Naive thymus-derived CD8-positive, alpha-beta T cell (primary cell): ENCODE measurements at regions not wholly inside any gene's neighbourhood (a gene's known extent, or its start where the extent isn't known, plus 50 kb on each side); places are given as distances from the start of the nearest gene placed in this dataset.
"Not testable (repeated sequence)": the region's sequence is repeated elsewhere in the genome, so short reads cannot be mapped to it uniquely, and the experiment has no call there.

ENCODE experiments used
- ATAC-seq, 2 donors: fragments of 150-1000 bp; cut with Tn5 transposase in 1 of 2; sonication (Bioruptor Pico), chemical (Tn5 transposase) in 1 of 2; 1 replicate in 1 of 2; 2 replicates in 1 of 2; pipeline ENCODE4 v1.10.0; 2021; ENCODE audit warnings: mild to moderate bottlenecking in 2 of 2, moderate library complexity in 2 of 2
- POLR2A ChIA-PET: fragments of 350-600 bp; sonication (Branson Sonifier 250); formaldehyde crosslinking; loops from one replicate; lab custom pipeline; 2021; ENCODE audit warnings: antibody characterized with exemption; lab: Charles Lee
- DNase-seq, 10 donors: peaks; one replicate each; pipeline versions ENCODE4 v3.0.0 to v3.0.0-alpha.2; 2020 to 2022
- H3K27ac Mint-ChIP-seq, 10 donors: one replicate each; pipeline ENCODE4 v1.8.0; 2020 to 2022; ENCODE audit warnings: mild to moderate bottlenecking in 10 of 10, mixed read lengths in 10 of 10, moderate library complexity in 4 of 10, inconsistent platforms in 1 of 10
- H3K27me3 Mint-ChIP-seq, 5 donors: one replicate each; pipeline ENCODE4 v1.8.0; 2021 to 2022; ENCODE audit warnings: mixed read lengths in 5 of 5
- H3K36me3 Mint-ChIP-seq, 3 donors: one replicate each; pipeline ENCODE4 v1.8.0; 2020 to 2022; ENCODE audit warnings: mixed read lengths in 3 of 3, mild to moderate bottlenecking in 2 of 3, inconsistent platforms in 1 of 3
- H3K4me1 Mint-ChIP-seq, 4 donors: one replicate each; pipeline ENCODE4 v1.8.0; 2021 to 2022; ENCODE audit warnings: mixed read lengths in 4 of 4
- H3K4me3 Mint-ChIP-seq, 10 donors: one replicate each; pipeline ENCODE4 v1.8.0; 2020 to 2022; ENCODE audit warnings: mild to moderate bottlenecking in 10 of 10, mixed read lengths in 10 of 10, moderate library complexity in 6 of 10, inconsistent platforms in 1 of 10
- H3K9me3 Mint-ChIP-seq, 9 donors: one replicate each; pipeline ENCODE4 v1.8.0; 2020 to 2022; ENCODE audit warnings: mixed read lengths in 9 of 9, mild to moderate bottlenecking in 3 of 9, inconsistent platforms in 1 of 9, moderate library complexity in 1 of 9

DNA sequence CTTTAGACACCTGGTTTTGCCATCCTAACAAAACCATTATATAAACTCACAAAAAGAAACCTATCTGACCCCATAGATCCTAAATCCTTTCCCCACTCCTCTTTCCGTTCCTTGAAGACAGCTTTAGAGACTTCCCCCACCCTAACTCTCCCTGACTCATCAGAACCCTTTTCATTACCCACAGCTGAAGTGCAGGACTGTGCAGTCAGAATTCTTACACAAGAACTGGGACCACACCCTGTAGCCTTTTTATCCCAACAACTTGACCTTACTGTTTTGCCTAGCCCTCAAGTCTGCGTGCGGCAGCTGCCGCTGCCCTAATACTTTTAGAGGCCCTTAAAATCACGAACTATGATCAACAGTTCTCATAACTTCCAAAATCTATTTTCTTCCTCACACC, 254.9 kb upstream of the GULP1 start:
- H3K4me1 Mint-ChIP-seq, H3K27ac Mint-ChIP-seq, H3K4me3 Mint-ChIP-seq, H3K36me3 Mint-ChIP-seq, DNase-seq, H3K9me3 Mint-ChIP-seq, ATAC-seq, POLR2A ChIA-PET, H3K27me3 Mint-ChIP-seq: not testable (repeated sequence)

- POLR2A ChIA-PET, result no interaction called here
- peaks cover 0 to 2% (median 0%) of the 10 kb centered on the region in 5 donors for H3K27me3 Mint-ChIP-seq
- H3K27ac Mint-ChIP-seq, result no peak overlapping the region
- ATAC-seq, result no peak
- no peaks in the 10 kb centered on the region for H3K36me3 Mint-ChIP-seq
- no peaks in the 10 kb centered on the region for H3K4me1 Mint-ChIP-seq
- no peak overlapping the region for H3K4me3 Mint-ChIP-seq
- no peak for DNase-seq
- peaks cover 0 to 3% (median 0%) of the 10 kb centered on the region in 9 donors for H3K9me3 Mint-ChIP-seq
Observed at GRCh38 chr2:188039307-188039706, 252.4 kb upstream of the GULP1 start.

DNA sequence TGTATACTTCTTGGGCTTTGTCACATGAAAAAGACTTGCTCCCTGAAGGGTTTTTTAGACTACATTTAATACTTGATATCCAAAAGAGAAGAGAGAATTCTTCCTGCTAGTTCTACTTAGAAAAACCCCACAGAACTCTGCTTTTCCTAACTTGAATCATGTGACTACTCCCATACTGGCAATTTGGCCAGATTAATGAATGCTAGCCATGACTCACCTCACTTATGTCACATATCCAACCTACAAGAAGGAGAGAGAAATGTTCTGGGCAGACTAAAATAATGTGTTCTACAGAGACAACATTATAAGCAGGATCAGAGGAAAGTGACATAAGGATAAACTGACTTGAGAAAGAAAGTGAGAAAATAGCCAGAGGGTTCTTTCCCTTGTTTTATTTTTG, 249.3 kb upstream of the GULP1 start:
- H3K9me3 Mint-ChIP-seq, result peaks cover 0 to 5% (median 0%) of the 10 kb centered on the region in 9 donors
- no peaks in the 10 kb centered on the region for H3K36me3 Mint-ChIP-seq
- H3K27ac Mint-ChIP-seq, result no peak overlapping the region
- no peak for DNase-seq
- POLR2A ChIA-PET, result no interaction called here
- H3K27me3 Mint-ChIP-seq, result peaks cover 0 to 2% (median 0%) of the 10 kb centered on the region in 5 donors
- ATAC-seq, result no peak
- no peaks in the 10 kb centered on the region for H3K4me1 Mint-ChIP-seq
- no peak overlapping the region for H3K4me3 Mint-ChIP-seq

DNA sequence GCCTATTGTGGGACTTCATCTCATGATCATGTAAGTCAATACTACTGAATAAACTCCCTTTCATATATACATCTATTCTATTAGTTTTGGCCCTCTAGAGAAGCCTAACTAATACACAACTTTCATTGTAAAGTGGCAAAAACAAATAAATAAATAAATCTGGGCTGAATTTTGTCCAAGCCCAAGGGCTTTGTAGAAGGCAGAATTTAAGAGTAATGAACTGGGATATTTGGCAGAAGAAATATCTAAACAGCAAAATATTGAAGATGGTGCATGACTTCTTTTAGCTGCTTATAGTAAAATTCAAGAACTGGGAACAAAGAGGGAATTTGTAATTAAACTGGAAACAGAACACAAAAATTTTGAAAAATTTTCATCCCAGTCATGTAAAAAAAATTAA, 246.7 kb upstream of the GULP1 start:
- no peak overlapping the region for H3K27ac Mint-ChIP-seq
- H3K4me1 Mint-ChIP-seq, result no peaks in the 10 kb centered on the region
- ATAC-seq (no peak), DNase-seq (no peak)
- POLR2A ChIA-PET, result no interaction called here
- H3K27me3 Mint-ChIP-seq, result peaks cover 0 to 2% (median 0%) of the 10 kb centered on the region in 5 donors
- no peaks in the 10 kb centered on the region for H3K36me3 Mint-ChIP-seq
- H3K9me3 Mint-ChIP-seq, result peaks cover 0 to 5% (median 0%) of the 10 kb centered on the region in 9 donors
- no peak overlapping the region for H3K4me3 Mint-ChIP-seq

GRCh38 chr2:188046437-188046836, 245.2 kb upstream of the GULP1 start:
- no peak for DNase-seq
- H3K27me3 Mint-ChIP-seq, result no peaks in the 10 kb centered on the region
- no peaks in the 10 kb centered on the region for H3K36me3 Mint-ChIP-seq
- ATAC-seq, result no peak
- POLR2A ChIA-PET, result no interaction called here
- H3K9me3 Mint-ChIP-seq, result peaks cover 0 to 5% (median 0%) of the 10 kb centered on the region in 9 donors
- no peak overlapping the region for H3K4me3 Mint-ChIP-seq
- H3K27ac Mint-ChIP-seq, result no peak overlapping the region
- H3K4me1 Mint-ChIP-seq, result no peaks in the 10 kb centered on the region

DNA sequence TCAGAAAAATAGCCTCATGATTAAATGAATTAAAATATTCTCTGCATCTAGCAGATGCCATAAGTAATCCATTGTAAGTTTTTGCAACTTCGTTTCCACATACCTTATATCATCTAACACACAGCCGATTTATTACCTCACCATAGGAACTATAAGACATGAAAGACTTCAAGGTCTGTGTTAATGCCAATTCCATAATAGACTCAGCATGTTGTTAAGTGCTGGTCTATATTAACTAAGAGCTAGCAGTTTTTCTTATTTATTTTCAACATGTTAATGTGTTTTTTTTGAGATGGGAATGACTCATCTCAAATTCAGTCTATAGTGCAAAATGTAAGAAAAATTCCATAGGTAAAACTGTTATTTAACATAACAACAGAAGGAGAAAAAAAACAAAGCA, 243.9 kb upstream of the GULP1 start:
- Mint-ChIP-seq H3K27ac (no peak overlapping the region), H3K36me3 (no peaks in the 10 kb centered on the region), H3K9me3 (peaks cover 0 to 5% (median 0%) of the 10 kb centered on the region in 9 donors), H3K4me1 (no peaks in the 10 kb centered on the region), H3K27me3 (no peaks in the 10 kb centered on the region), H3K4me3 (no peak overlapping the region)
- POLR2A ChIA-PET, result no interaction called here
- ATAC-seq (no peak), DNase-seq (no peak)

DNA sequence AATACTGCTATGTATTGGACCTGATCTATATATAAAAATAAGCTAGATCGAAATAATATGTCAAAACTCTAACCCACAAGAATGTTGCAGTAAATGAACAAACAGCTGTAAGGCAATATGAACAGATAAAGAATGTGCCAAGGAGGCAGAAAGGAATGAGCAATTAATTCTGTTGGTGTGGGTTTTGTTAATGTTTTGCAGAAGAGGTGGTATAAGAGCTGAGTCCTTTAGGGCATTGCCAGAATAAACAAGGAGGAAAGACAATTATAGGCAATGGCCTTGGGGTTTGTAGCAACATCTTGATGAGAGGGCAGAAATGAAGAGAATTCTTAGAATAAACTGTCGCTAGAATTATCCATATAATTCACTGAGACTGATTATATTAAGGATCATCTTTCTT, 240.9 kb upstream of the GULP1 start:
- Mint-ChIP-seq H3K27me3 (no peaks in the 10 kb centered on the region), H3K27ac (no peak overlapping the region), H3K36me3 (no peaks in the 10 kb centered on the region), H3K9me3 (no peaks in the 10 kb centered on the region), H3K4me3 (no peak overlapping the region), H3K4me1 (no peaks in the 10 kb centered on the region)
- POLR2A ChIA-PET, result no interaction called here
- DNase-seq (no peak), ATAC-seq (no peak)

GRCh38 chr2:188051706-188052105, 240.0 kb upstream of the GULP1 start:
- H3K4me3 Mint-ChIP-seq, result no peak overlapping the region
- H3K27ac Mint-ChIP-seq, result no peak overlapping the region
- no peaks in the 10 kb centered on the region for H3K9me3 Mint-ChIP-seq
- H3K4me1 Mint-ChIP-seq, result no peaks in the 10 kb centered on the region
- no peaks in the 10 kb centered on the region for H3K36me3 Mint-ChIP-seq
- POLR2A ChIA-PET, result no interaction called here
- no peaks in the 10 kb centered on the region for H3K27me3 Mint-ChIP-seq
- DNase-seq (no peak), ATAC-seq (no peak)

GRCh38 chr2:188065386-188065785, 226.3 kb upstream of the GULP1 start:
- POLR2A ChIA-PET, result no interaction called here
- ATAC-seq (no peak), DNase-seq (no peak)
- Mint-ChIP-seq H3K27ac (no peak overlapping the region), H3K4me3 (no peak overlapping the region), H3K27me3 (no peaks in the 10 kb centered on the region), H3K36me3 (no peaks in the 10 kb centered on the region), H3K4me1 (no peaks in the 10 kb centered on the region), H3K9me3 (peaks cover 0 to 2% (median 0%) of the 10 kb centered on the region in 9 donors)

- H3K36me3 Mint-ChIP-seq, result peaks cover 0 to 2% (median 0%) of the 10 kb centered on the region in 3 donors
- peaks cover 0 to 5% (median 0%) of the 10 kb centered on the region in 5 donors for H3K27me3 Mint-ChIP-seq
- H3K9me3 Mint-ChIP-seq, result peaks cover 2 to 16% (median 8%) of the 10 kb centered on the region in 9 donors
- POLR2A ChIA-PET, result no interaction called here
- H3K4me1 Mint-ChIP-seq, result no peaks in the 10 kb centered on the region
- DNase-seq (no peak), ATAC-seq (no peak)
- no peak overlapping the region for H3K27ac Mint-ChIP-seq
- no peak overlapping the region for H3K4me3 Mint-ChIP-seq
Observed at GRCh38 chr2:188068093-188068492, 223.6 kb upstream of the GULP1 start.

DNA sequence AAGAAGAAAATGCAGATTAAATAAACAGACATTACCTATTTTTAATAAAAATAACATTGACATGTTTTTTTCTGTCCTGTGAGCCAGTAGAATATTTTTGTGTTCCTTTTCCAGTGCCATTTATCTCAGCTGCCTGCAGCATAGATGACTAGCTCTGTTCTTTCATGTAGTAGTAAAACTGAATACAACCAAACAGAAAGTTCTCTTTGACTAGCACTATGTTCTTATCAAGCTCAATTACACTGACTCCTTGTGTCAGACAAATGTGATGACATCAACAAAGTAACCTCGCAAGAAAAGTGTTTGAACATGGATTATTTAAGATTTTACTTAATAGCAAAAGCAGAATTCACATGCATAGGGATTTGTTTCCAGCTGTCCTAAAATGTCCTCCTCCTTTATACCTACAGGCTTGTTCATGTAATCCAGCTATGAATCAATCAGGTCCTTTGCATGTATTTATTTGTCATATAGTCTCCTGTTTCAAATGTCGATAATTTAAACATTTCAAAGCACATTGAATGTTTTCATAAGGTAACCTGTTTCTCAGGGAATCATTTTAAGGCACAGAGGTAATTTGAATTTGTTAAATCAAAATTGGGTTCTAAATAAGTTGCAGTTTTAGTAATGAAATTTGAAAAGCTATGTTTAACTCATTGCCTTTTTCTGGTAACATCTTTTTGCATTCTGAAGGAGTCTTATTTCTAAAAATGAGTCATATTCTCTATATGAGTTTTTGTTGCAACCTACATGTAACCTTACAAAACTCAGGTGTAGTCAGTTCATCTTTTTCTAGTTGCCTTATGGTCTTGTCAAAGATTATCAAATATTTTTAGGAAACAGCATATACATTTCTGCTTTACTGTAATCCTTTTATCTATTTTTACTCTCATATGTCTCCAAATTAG, 215.3 kb upstream of the GULP1 start:
- no peak overlapping the region for H3K4me3 Mint-ChIP-seq
- POLR2A ChIA-PET, result no interaction called here
- DNase-seq, result no peak
- no peak overlapping the region for H3K27ac Mint-ChIP-seq
- peaks cover 0 to 16% (median 0%) of the 10 kb centered on the region in 5 donors for H3K27me3 Mint-ChIP-seq
- peaks cover 2 to 32% (median 18%) of the 10 kb centered on the region in 9 donors for H3K9me3 Mint-ChIP-seq
- no peak for ATAC-seq
- H3K36me3 Mint-ChIP-seq, result peaks cover 0 to 11% (median 0%) of the 10 kb centered on the region in 3 donors
- H3K4me1 Mint-ChIP-seq, result no peaks in the 10 kb centered on the region

DNA sequence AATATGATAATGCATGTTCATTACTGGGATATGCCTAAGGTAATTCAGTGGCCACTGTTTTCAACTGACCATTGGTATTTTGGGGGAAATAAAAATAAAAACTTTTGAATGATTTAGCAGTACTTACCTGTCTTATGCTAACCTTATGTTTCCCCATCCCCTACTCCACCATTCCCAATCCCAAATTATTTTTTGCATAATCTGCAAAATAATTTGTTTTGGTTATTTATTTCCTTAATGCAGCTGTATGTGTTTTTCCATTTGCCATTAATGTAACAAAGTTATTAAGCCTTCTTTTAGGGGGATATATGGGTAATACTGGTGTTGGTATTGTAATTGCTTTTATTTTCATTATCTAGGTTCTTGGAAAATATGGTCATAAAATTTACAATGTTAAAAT, 213.9 kb upstream of the GULP1 start:
- no peaks in the 10 kb centered on the region for H3K4me1 Mint-ChIP-seq

DNA sequence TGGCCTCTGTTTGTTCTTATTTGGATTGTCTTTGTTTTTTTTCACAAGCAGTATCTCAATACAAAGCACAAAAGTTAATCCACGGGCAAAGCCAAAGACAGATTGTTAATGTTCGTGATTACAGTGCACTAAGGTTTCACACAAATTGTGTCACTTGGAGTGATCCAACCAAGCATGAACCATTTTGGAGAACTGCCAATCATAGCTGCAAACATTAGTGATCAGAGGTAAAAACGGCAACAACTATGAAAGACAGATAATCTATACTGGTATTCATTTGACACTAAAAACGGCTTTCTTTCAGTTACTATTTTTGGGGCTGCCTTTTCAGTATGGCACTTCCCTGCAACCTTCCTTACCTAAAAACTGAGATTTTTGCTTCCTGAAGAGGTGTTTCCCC, 213.1 kb upstream of the GULP1 start:
- Mint-ChIP-seq H3K27ac (no peak overlapping the region), H3K9me3 (peaks cover 0 to 17% (median 13%) of the 10 kb centered on the region in 9 donors)
- POLR2A ChIA-PET, result no interaction called here

More for the DNA sequence above, 213.9 kb upstream of the GULP1 start:
- Mint-ChIP-seq H3K9me3 (peaks cover 2 to 25% (median 14%) of the 10 kb centered on the region in 9 donors), H3K27ac (no peak overlapping the region), H3K27me3 (peaks cover 0 to 12% (median 0%) of the 10 kb centered on the region in 5 donors), H3K4me3 (no peak overlapping the region), H3K36me3 (peaks cover 0 to 11% (median 0%) of the 10 kb centered on the region in 3 donors)
- DNase-seq (no peak), ATAC-seq (no peak)
- POLR2A ChIA-PET, result interaction anchor here (0.6 kb wide), 1 partner anchor 128 kb away, joined by 5 read pairs; no protein-coding TSS in a partner anchor

More for the DNA sequence above, 213.1 kb upstream of the GULP1 start:
- peaks cover 0 to 4% (median 0%) of the 10 kb centered on the region in 3 donors for H3K36me3 Mint-ChIP-seq
- ATAC-seq (no peak), DNase-seq (no peak)
- H3K4me3 Mint-ChIP-seq, result no peak overlapping the region
- no peaks in the 10 kb centered on the region for H3K4me1 Mint-ChIP-seq
- H3K27me3 Mint-ChIP-seq, result peaks cover 0 to 12% (median 0%) of the 10 kb centered on the region in 5 donors
